ENCODE measurements at regions not wholly inside any gene's neighbourhood (a gene's known extent, or its start where the extent isn't known, plus 50 kb on each side); places are given as distances from the start of the nearest gene placed in this dataset.

DNA sequence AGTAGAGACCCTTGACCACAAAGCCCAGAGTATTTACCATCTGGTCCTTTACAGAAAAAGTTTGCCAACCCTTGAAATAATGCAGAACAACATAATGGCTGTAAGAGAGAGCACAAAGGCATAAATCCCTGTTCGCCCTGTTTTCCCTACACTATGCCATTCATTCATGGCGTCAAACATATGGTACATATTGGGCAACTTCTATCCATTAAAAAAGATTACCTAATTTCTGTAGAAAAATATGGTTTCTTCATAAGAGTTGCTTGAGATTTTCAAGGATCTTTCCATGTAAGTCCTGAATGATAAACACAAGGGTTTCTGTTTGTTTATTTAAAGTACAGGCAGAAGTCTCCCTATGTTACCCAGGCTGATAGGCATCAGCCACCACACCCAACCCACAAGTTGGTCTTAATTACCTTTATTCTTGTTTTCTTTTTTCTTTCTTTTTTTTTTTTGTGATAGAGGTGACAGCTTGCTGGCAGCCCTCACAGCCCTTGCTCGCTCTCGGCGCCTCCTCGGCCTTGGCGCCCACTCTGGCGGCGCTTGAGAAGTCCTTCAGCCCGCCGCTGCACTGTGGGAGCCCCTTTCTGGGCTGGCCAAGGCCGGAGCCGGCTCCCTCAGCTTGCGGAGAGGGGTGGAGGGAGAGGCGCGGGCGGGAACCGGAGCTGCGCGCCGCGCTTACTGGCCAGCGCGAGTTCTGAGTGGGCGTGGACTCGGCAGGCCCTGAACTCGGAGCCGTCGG, 68.3 kb upstream of the NR5A2 start:
- no peak overlapping the region for H3K27ac ChIP-seq
- H3K36me3 ChIP-seq: no peaks in the 10 kb centered on the region
- no peak for DNase-seq
- TF ChIP-seq, protein P1, sequence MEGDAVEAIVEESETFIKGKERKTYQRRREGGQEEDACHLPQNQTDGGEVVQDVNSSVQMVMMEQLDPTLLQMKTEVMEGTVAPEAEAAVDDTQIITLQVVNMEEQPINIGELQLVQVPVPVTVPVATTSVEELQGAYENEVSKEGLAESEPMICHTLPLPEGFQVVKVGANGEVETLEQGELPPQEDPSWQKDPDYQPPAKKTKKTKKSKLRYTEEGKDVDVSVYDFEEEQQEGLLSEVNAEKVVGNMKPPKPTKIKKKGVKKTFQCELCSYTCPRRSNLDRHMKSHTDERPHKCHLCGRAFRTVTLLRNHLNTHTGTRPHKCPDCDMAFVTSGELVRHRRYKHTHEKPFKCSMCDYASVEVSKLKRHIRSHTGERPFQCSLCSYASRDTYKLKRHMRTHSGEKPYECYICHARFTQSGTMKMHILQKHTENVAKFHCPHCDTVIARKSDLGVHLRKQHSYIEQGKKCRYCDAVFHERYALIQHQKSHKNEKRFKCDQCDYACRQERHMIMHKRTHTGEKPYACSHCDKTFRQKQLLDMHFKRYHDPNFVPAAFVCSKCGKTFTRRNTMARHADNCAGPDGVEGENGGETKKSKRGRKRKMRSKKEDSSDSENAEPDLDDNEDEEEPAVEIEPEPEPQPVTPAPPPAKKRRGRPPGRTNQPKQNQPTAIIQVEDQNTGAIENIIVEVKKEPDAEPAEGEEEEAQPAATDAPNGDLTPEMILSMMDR (IDR thresholded peaks at IDR 0.05): no peak
- no peaks in the 10 kb centered on the region for H3K4me1 ChIP-seq
- intact Hi-C loops (cut with DNase I): no loop called here
- no peaks in the 10 kb centered on the region for H3K27me3 ChIP-seq
- H3K4me3 ChIP-seq: no peak overlapping the region
- ATAC-seq: no peak
- H3K9me3 ChIP-seq: no peaks in the 10 kb centered on the region

DNA sequence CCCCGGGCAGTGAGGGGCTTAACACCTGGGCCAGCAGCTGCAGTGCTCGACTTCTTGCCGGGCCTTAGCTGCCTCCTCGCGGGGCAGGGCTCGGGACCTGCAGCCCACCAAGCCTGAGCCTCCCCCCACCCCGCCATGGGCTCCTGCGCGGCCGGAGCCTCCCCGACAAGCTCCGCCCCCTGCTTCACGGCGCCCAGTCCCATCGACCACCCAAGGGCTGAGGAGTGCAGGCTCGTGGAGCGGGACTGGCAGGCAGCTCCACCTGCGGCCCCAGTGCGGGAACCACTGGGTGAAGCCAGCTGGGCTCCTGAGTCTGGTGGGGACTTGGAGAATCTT, 67.8 kb upstream of the NR5A2 start:
- Histone ChIP-seq H3K4me3 (no peak overlapping the region), H3K36me3 (no peaks in the 10 kb centered on the region), H3K4me1 (no peaks in the 10 kb centered on the region), H3K27me3 (no peaks in the 10 kb centered on the region), H3K27ac (no peak overlapping the region), H3K9me3 (no peaks in the 10 kb centered on the region)
- ATAC-seq (no peak), DNase-seq (no peak)
- intact Hi-C loops (cut with DNase I): no loop called here
- TF ChIP-seq, protein P1 (IDR thresholded peaks at IDR 0.05): no peak

DNA sequence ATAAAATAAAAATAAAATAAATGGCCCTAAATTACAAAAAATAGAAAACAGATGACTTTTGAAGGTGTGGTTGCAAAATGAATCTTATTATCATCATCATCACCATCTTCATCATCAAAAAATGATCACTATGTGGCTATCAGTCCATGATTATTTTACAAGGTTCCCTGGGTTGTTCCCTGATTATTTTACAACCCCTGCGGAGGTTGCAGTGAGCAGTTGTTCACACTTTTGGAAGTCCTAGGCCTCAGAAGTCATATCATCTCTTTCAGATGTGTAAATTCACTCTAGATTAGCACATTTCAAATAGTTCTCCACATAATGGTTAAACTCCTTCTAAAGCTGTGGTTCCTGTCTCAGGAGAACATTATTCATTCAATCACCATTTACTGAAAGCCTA, 57.4 kb upstream of the NR5A2 start:
- DNase-seq (no peak), ATAC-seq (no peak)
- Histone ChIP-seq H3K36me3 (no peaks in the 10 kb centered on the region), H3K4me3 (no peak overlapping the region), H3K27me3 (no peaks in the 10 kb centered on the region), H3K9me3 (no peaks in the 10 kb centered on the region), H3K27ac (no peak overlapping the region), H3K4me1 (no peaks in the 10 kb centered on the region)
- TF ChIP-seq, protein P1 (IDR thresholded peaks at IDR 0.05): no peak
- intact Hi-C loops (cut with DNase I): no loop called here

DNA sequence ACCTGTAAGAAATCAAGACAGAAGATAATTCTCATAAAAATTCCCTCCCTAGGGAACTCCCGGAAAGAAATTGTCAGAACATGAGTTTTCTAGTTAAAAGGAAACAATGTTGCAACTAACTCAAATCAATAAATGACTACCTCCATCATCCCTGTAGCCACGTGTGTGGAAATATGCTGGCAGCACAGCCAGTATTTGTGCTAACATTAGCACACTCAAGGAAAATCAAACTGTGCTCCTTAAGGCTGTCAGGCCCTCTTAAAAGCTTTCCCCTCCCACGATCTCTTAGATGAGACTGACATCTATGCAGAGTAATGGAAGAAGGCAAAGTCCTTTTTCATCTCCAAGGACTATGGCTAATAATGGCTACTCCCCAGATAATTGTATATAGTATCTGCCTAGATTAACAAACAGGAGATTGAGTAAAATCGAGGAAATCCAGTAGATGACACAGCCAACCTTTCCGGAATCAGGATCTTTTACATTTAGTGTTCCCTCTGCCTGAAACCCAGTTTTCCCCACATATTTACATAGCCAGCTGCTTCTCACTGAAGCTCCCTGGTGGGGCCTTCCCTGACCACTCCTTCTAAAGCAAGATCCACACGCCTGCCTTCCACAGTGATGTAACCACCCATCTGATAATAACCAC, 50.9 kb upstream of the NR5A2 start:
- TF ChIP-seq, protein P1 (IDR thresholded peaks at IDR 0.05): no peak
- DNase-seq: no peak
- Histone ChIP-seq H3K27me3 (no peaks in the 10 kb centered on the region), H3K36me3 (no peaks in the 10 kb centered on the region), H3K9me3 (no peaks in the 10 kb centered on the region), H3K4me3 (no peak overlapping the region), H3K27ac (no peak overlapping the region), H3K4me1 (no peaks in the 10 kb centered on the region)
- intact Hi-C loops (cut with DNase I): no loop called here
- peak; percentile 67 for ATAC-seq

Small RNA genes in the stretch of these regions (microRNA-seq; reads per million reads assigned to microRNA genes)
- gene MIR181A1 (ENCODE audit: borderline microRNAs expressed): 943 reads per million, percentile 86 among the genes with 10 or more reads in this experiment
- 2.1 reads per million, percentile 11 among the genes with 10 or more reads in this experiment for gene MIR181B1 (ENCODE audit: borderline microRNAs expressed)

Measured in upper lobe of right lung (tissue), 1 donor.